HepG2 (cell line): ENCODE measurements at regions not wholly inside any gene's neighbourhood (a gene's known extent, or its start where the extent isn't known, plus 50 kb on each side); places are given as distances from the start of the nearest gene placed in this dataset.

Source experiments
- ATAC-seq: fragments of 200-7000 bp; cut with Tn5 transposase; 3 replicates; pipeline ENCODE4 v1.9.1; 2020; ENCODE audit warnings: mild to moderate bottlenecking, moderate library complexity
- BruUV-seq: library from RNA; stranded (reverse); fragments of 400-500 nt; replicated peaks from 2 replicates; lab custom pipeline; 2021; lab: Mats Ljungman, UMichigan
- CTCF ChIA-PET: fragments of 300-600 bp; formaldehyde crosslinking; extraction: SDS; loops from one replicate; lab custom pipeline; 2021; ENCODE audit warnings: low total read pairs, inconsistent platforms, low intra/inter-chr PET ratio; lab: Yijun Ruan, JAX
- POLR2A ChIA-PET: fragments of 350-600 bp; sonication (Branson Sonifier 250); formaldehyde crosslinking; loops from one replicate; lab custom pipeline; 2020; ENCODE audit warnings: antibody characterized with exemption, inconsistent platforms; lab: Yijun Ruan, JAX
- DNase-seq: peaks from one replicate; pipeline ENCODE4 v3.0.0-alpha.2; 2015; ENCODE audit warnings: low spot score
- FAIRE-seq: peaks from 3 replicates; lab custom pipeline; 2011; peaks lifted over from hg19 to GRCh38; lab: Jason Lieb, UNC
- H2AFZ ChIP-seq: one replicate; pipeline ENCODE4 v1.6.1; 2011; ENCODE audit warnings: low read length, inconsistent platforms
- H3K27ac ChIP-seq: fragments of 300-600 bp; 3 replicates; pipeline ENCODE4 v1.8.0; 2011; ENCODE audit warnings: mixed run types, mild to moderate bottlenecking, mixed read lengths, low read length, inconsistent platforms; ENCODE audit not compliant: insufficient read depth; ENCODE audit errors: extremely low read length
- H3K27me3 ChIP-seq, 2 experiments: fragments of 200-600 bp in 1 of 2; 2 replicates in 1 of 2; 3 replicates in 1 of 2; pipeline versions ENCODE4 v1.6.0 to v1.8.0; 2011; ENCODE audit warnings: low read length in 2 of 2, mild to moderate bottlenecking in 2 of 2, moderate library complexity in 2 of 2, inconsistent platforms in 1 of 2; ENCODE audit not compliant: insufficient read depth in 2 of 2, control insufficient read depth in 1 of 2
- H3K36me3 ChIP-seq, 2 experiments: fragments of 200-600 bp in 1 of 2; replicated peaks in 1 of 2; 2 replicates in 1 of 2; 3 replicates in 1 of 2; pipeline versions ENCODE4 v1.5.1 to v1.8.0; 2011; ENCODE audit warnings: low read length in 2 of 2, inconsistent platforms in 1 of 2; ENCODE audit not compliant: insufficient read depth in 2 of 2, control insufficient read depth in 1 of 2
- H3K4me1 ChIP-seq: 2 replicates; pipeline ENCODE4 v1.5.1; 2012; ENCODE audit warnings: low read length, inconsistent platforms; ENCODE audit not compliant: insufficient read depth
- H3K4me2 ChIP-seq: 2 replicates; pipeline ENCODE4 v1.6.0; 2011; ENCODE audit warnings: low read depth, low read length, inconsistent platforms
- H3K4me3 ChIP-seq, 3 experiments: fragments of 200-600 bp in 1 of 3; sonication (generic), shearing (Covaris generic) in 1 of 3; replicated peaks in 1 of 3; 2 replicates each; pipeline ENCODE4 v1.5.1; 2011 to 2016; ENCODE audit warnings: low read length in 3 of 3, inconsistent platforms in 2 of 3, low read depth in 2 of 3, mild to moderate bottlenecking in 2 of 3, control low read depth in 1 of 3, mixed read lengths in 1 of 3; ENCODE audit not compliant: insufficient read depth in 1 of 3
- H3K79me2 ChIP-seq: one replicate; pipeline ENCODE4 v1.6.1; 2011; ENCODE audit warnings: low read length, inconsistent platforms; ENCODE audit not compliant: insufficient read depth
- H3K9ac ChIP-seq: 2 replicates; pipeline ENCODE4 v1.6.0; 2011; ENCODE audit warnings: mild to moderate bottlenecking, low read depth, low read length, inconsistent platforms; ENCODE audit not compliant: insufficient read depth
- H3K9me3 ChIP-seq: 2 replicates; pipeline ENCODE4 v1.5.1; 2012; ENCODE audit warnings: mild to moderate bottlenecking, low read length
- H4K20me1 ChIP-seq: 2 replicates; pipeline ENCODE4 v1.6.0; 2011; ENCODE audit warnings: inconsistent platforms, mild to moderate bottlenecking, low read length, moderate library complexity; ENCODE audit not compliant: insufficient read depth
- GATAD2A ChIP-seq: IDR thresholded peaks from 2 replicates; pipeline ENCODE4 v1.6.1; 2016
- HCFC1 ChIP-seq: fragments of 150-350 bp; IDR thresholded peaks from 2 replicates; pipeline ENCODE4 v1.6.1; 2014; ENCODE audit warnings: low read depth, low read length
- KLF12 ChIP-seq: sonication (generic); formaldehyde crosslinking; IDR thresholded peaks from 2 replicates; pipeline ENCODE4 v1.4.0; 2020; ENCODE audit warnings: missing genetic modification reagents, borderline replicate concordance
- KLF13 ChIP-seq: sonication (generic); formaldehyde crosslinking; IDR thresholded peaks from 2 replicates; pipeline ENCODE4 v1.4.0; 2020; ENCODE audit warnings: mild to moderate bottlenecking, missing genetic modification reagents
- SIN3B ChIP-seq: fragments of 150-350 bp; IDR thresholded peaks from 2 replicates; pipeline ENCODE4 v1.6.1; 2014; ENCODE audit warnings: low read length
- ZNF136 ChIP-seq: sonication (generic); formaldehyde crosslinking; IDR thresholded peaks from 2 replicates; pipeline ENCODE4 v1.8.1; 2022; ENCODE audit warnings: low read depth, mild to moderate bottlenecking, moderate library complexity, missing genetic modification reagents
- ZNF781 ChIP-seq: sonication (generic); formaldehyde crosslinking; IDR thresholded peaks from 2 replicates; pipeline ENCODE4 v1.5.1; 2020; ENCODE audit warnings: borderline replicate concordance, mild to moderate bottlenecking, missing genetic modification reagents; ENCODE audit errors: not compliant biosample characterization
- ZNF850 ChIP-seq: sonication (generic); formaldehyde crosslinking; conservative IDR thresholded peaks from 2 replicates; pipeline ENCODE4 v1.9.0; 2021; ENCODE audit warnings: mild to moderate bottlenecking, missing genetic modification reagents
- ZXDC ChIP-seq: sonication (generic); formaldehyde crosslinking; IDR thresholded peaks from 2 replicates; pipeline ENCODE4 v1.5.0; 2020; ENCODE audit warnings: mild to moderate bottlenecking, missing genetic modification reagents
- WGBS: methylation state at CpG from one replicate; pipeline ENCODE4 v1.1.6; 2017; ENCODE audit warnings: low lambda C conversion rate; 5-methylcytosine and 5-hydroxymethylcytosine counted together
- in situ Hi-C: cut with HindIII; loops from 2 replicates; pipeline ENCODE4 v1.10.0; 2017; ENCODE audit warnings: low pct_unique_long_range_greater_than_20kb; ENCODE audit not compliant: extremely low pct_ligation_motif_present
- intact Hi-C: fragments of 100-400 bp; cut with micrococcal nuclease; formaldehyde crosslinking; loops from one replicate; pipeline ENCODE4 v1.10.0; 2022; ENCODE audit not compliant: unreplicated experiment
- TF ChIP-seq, protein P1 (sequence below): sonication (generic); formaldehyde crosslinking; conservative IDR thresholded peaks from 2 replicates; pipeline ENCODE4 v1.8.0; 2022; ENCODE audit warnings: mild to moderate bottlenecking, moderate library complexity, missing genetic modification reagents

DNA sequence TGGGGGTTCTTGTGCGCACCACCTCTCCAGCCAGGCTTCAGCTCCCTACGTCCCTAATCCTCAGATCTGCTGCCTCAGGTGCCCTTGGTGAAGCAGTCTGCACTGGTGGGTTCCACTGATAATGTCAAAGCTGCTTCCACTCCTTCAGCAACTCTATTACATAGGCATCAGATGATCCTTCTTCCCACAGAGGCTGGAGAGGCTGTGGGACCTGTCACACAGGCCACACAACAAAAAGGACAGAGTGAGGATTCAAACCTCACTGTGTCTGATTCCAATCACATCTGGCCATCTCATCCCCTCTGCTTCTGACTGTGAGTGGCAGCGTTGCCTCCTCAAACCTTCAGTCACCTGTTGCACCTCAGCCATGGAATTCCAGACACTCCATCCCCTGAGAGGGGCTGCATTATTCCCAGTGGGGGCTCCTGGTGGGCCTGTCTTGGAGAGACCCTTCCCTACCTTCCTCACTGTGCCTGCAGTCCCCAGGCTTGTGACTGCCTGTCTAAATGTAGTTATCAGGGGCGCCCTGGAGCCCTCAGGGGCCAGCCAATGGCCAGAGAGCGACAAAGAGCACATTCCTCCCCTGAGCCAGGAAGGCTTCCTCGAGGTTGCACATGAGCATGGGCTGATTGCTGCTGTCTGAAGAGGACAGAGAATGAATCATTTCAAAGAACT lies 211.4 kb upstream of the ECI2 start:
- in situ Hi-C loops = no loop called here

More for the DNA sequence above, 211.4 kb upstream of the ECI2 start:
- Histone ChIP-seq H3K9me3 (no peaks in the 10 kb centered on the region), H3K79me2 (no peaks in the 10 kb centered on the region), H2AFZ (no peak overlapping the region), H3K4me3 (no peak overlapping the region), H3K4me2 (no peak overlapping the region), H3K27me3 (peaks cover 0 to 63% of the 10 kb centered on the region in 2 experiments; a peak in 4 of 5 replicates), H4K20me1 (no peaks in the 10 kb centered on the region), H3K9ac (no peak overlapping the region), H3K4me1 (no peaks in the 10 kb centered on the region), H3K36me3 (no peaks in the 10 kb centered on the region; a peak in 1 of 5 replicates), H3K27ac (no peak overlapping the region)
- DNase-seq (no peak), FAIRE-seq (no peak), ATAC-seq (peak; percentile 75)
- ChIA-PET POLR2A (no interaction called here), CTCF (no interaction called here)
- intact Hi-C loops = no loop called here
- no peak for TF ChIP-seq KLF13 (CRISPR knock-in tag)
- TF ChIP-seq GATAD2A (CRISPR knock-in tag) = no peak
- TF ChIP-seq ZNF136 = no peak
- no peak for TF ChIP-seq SIN3B
- TF ChIP-seq ZXDC (CRISPR knock-in tag) = no peak
- TF ChIP-seq, protein P1, sequence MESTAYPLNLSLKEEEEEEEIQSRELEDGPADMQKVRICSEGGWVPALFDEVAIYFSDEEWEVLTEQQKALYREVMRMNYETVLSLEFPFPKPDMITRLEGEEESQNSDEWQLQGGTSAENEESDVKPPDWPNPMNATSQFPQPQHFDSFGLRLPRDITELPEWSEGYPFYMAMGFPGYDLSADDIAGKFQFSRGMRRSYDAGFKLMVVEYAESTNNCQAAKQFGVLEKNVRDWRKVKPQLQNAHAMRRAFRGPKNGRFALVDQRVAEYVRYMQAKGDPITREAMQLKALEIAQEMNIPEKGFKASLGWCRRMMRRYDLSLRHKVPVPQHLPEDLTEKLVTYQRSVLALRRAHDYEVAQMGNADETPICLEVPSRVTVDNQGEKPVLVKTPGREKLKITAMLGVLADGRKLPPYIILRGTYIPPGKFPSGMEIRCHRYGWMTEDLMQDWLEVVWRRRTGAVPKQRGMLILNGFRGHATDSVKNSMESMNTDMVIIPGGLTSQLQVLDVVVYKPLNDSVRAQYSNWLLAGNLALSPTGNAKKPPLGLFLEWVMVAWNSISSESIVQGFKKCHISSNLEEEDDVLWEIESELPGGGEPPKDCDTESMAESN = no peak
- TF ChIP-seq HCFC1 = no peak
- TF ChIP-seq KLF12 = no peak
- no peak for TF ChIP-seq ZNF781 (CRISPR knock-in tag)
- no peak for TF ChIP-seq ZNF850 (CRISPR knock-in tag)
- no TSS peak for BruUV-seq
- whole genome bisulfite sequencing = 19% methylated on average over 6 of the region's 6 CpGs
